ENCODE measurements at regions not wholly inside any gene's neighbourhood (a gene's known extent, or its start where the extent isn't known, plus 50 kb on each side); places are given as distances from the start of the nearest gene placed in this dataset.

- TF ChIP-seq CTCF (IDR thresholded peaks at IDR 0.05; ENCODE audit: poor library complexity, severe bottlenecking) (no peak), POLR2AphosphoS5 (IDR thresholded peaks at IDR 0.05) (no peak)
Observed at GRCh38 chr3:168995129-168995528, 668.4 kb downstream of the MECOM start.
